KMS-11 (cell line): ENCODE measurements at regions not wholly inside any gene's neighbourhood (a gene's known extent, or its start where the extent isn't known, plus 50 kb on each side); places are given as distances from the start of the nearest gene placed in this dataset.

Source experiments
- H2AFZ ChIP-seq: fragments of 200-600 bp; sonication (generic); 2 replicates; pipeline ENCODE4 v1.6.1; 2016; ENCODE audit warnings: antibody characterized with exemption, mixed run types, low read depth
- H3K27ac ChIP-seq: fragments of 200-600 bp; sonication (generic); 2 replicates; pipeline ENCODE4 v1.6.1; 2016; ENCODE audit warnings: mild to moderate bottlenecking, mixed run types
- H3K27me3 ChIP-seq: fragments of 200-600 bp; sonication (generic); 2 replicates; pipeline ENCODE4 v1.6.1; 2017; ENCODE audit warnings: mild to moderate bottlenecking, low read depth, mixed run types, moderate library complexity; ENCODE audit not compliant: insufficient read depth
- H3K36me3 ChIP-seq: fragments of 200-600 bp; sonication (generic); 2 replicates; pipeline ENCODE4 v1.6.1; 2017; ENCODE audit warnings: mild to moderate bottlenecking, mixed run types; ENCODE audit not compliant: insufficient read depth
- H3K4me1 ChIP-seq: fragments of 200-600 bp; sonication (generic); 2 replicates; pipeline ENCODE4 v1.6.1; 2016; ENCODE audit warnings: mild to moderate bottlenecking, low read depth, mixed run types; ENCODE audit not compliant: poor library complexity, severe bottlenecking
- H3K4me2 ChIP-seq: fragments of 200-600 bp; sonication (generic); 2 replicates; pipeline ENCODE4 v1.7.0; 2016; ENCODE audit warnings: mild to moderate bottlenecking, mixed run types
- H3K4me3 ChIP-seq: fragments of 200-600 bp; sonication (generic); IDR thresholded peaks from 2 replicates; pipeline ENCODE4 v1.6.1; 2017; ENCODE audit warnings: low read depth, low read length, mixed read lengths; ENCODE audit not compliant: insufficient read depth
- H3K79me2 ChIP-seq: fragments of 200-600 bp; sonication (generic); 2 replicates; pipeline ENCODE4 v1.6.1; 2016; ENCODE audit warnings: low read depth, mixed run types; ENCODE audit not compliant: insufficient read depth
- H3K9ac ChIP-seq: fragments of 200-600 bp; sonication (generic); 2 replicates; pipeline ENCODE4 v1.6.1; 2016; ENCODE audit warnings: mild to moderate bottlenecking, mixed run types
- H4K20me1 ChIP-seq: fragments of 200-600 bp; sonication (generic); 2 replicates; pipeline ENCODE4 v1.6.1; 2016; ENCODE audit warnings: mild to moderate bottlenecking, mixed run types; ENCODE audit not compliant: insufficient read depth
- TF ChIP-seq, protein P1 (sequence below): fragments of 200-600 bp; sonication (generic); conservative IDR thresholded peaks from 2 replicates; pipeline ENCODE4 v1.6.1; 2017; ENCODE audit warnings: low read depth, mild to moderate bottlenecking, antibody characterized with exemption, low read length, moderate library complexity, mixed read lengths

DNA sequence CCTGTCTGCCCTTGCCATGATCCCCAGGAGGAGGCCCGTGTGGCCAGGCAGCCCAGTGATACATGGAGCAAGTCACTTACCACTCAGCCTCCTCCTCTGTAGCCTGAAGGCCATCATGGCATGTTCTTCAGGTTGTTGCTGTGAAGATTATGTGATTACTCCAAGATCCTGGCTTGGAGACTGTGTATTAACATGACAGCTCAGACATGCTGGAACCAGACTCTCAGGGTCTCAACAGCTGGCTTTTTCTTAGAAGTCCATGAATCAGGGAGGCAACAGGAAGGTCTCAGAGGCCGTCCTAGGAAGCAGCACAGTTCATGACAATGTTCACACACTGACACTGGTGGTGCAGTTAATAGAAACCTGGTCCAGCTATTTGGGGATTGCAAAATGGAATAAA is 158.6 kb upstream of the TWIST2 start:
- H3K4me1 ChIP-seq = no peaks in the 10 kb centered on the region
- TF ChIP-seq, protein P1, sequence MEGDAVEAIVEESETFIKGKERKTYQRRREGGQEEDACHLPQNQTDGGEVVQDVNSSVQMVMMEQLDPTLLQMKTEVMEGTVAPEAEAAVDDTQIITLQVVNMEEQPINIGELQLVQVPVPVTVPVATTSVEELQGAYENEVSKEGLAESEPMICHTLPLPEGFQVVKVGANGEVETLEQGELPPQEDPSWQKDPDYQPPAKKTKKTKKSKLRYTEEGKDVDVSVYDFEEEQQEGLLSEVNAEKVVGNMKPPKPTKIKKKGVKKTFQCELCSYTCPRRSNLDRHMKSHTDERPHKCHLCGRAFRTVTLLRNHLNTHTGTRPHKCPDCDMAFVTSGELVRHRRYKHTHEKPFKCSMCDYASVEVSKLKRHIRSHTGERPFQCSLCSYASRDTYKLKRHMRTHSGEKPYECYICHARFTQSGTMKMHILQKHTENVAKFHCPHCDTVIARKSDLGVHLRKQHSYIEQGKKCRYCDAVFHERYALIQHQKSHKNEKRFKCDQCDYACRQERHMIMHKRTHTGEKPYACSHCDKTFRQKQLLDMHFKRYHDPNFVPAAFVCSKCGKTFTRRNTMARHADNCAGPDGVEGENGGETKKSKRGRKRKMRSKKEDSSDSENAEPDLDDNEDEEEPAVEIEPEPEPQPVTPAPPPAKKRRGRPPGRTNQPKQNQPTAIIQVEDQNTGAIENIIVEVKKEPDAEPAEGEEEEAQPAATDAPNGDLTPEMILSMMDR = no peak
- no peak overlapping the region for H3K9ac ChIP-seq
- no peaks in the 10 kb centered on the region for H3K79me2 ChIP-seq
- H3K4me2 ChIP-seq = no peak overlapping the region
- H3K4me3 ChIP-seq = no peak overlapping the region
- no peak overlapping the region for H3K27ac ChIP-seq
- no peaks in the 10 kb centered on the region for H4K20me1 ChIP-seq
- peaks cover 4% of the 10 kb centered on the region; the same call in 1 of the 2 replicates for H3K27me3 ChIP-seq
- H3K36me3 ChIP-seq = no peaks in the 10 kb centered on the region
- H2AFZ ChIP-seq = no peak overlapping the region

DNA sequence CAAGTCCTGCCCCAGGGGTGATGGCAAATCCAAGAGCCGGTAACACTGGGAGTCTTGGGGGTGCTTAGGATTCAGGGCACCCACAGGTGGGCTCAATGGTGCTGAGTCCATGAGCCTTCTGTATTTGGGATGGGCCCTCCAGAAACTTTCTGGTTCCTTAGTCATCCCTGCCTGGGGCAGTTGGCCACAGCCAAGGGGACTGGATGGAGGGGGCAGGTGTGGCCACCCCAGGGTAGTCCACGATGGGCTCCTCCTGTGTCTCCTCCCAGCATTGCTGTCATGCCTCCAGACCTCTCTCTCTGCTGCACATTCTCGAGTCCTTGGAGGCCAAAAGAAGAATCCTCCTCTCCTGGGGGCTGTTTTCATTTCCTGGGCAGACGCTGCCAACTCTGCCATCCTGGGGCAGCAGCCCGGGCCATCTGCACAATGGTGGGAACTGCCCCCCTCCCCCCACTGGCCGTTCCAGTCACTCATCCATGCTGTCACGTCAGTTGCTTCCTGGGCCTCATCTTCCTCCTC is 158.0 kb upstream of the TWIST2 start:
- Histone ChIP-seq H3K79me2 (no peaks in the 10 kb centered on the region), H3K36me3 (no peaks in the 10 kb centered on the region), H2AFZ (no peak overlapping the region), H4K20me1 (no peaks in the 10 kb centered on the region), H3K9ac (no peak overlapping the region), H3K4me3 (no peak overlapping the region), H3K27ac (no peak overlapping the region), H3K4me2 (no peak overlapping the region), H3K4me1 (no peaks in the 10 kb centered on the region), H3K27me3 (peaks cover 5% of the 10 kb centered on the region; the same call in 1 of the 2 replicates)
- TF ChIP-seq, protein P1 = no peak

DNA sequence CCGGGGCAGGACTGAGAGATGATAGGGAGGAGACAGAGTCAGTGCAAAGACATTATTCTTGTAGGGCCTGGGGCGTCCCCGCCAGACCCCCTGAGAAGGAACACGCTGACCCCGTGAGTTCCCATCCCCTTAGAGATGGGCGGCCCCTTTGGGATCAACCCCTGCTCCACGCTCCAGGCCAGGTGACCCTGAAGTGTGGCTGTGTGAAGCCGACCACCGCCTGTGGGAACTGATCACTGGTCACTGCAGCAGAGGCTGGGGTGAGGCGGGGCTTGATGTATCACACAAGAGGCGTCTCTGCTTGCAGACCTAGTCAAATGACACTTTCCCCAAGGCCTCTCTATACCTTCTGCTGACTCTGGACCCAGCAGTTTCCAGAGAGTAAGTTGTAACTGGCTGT is 157.4 kb upstream of the TWIST2 start:
- no peak overlapping the region for H3K4me2 ChIP-seq
- no peak overlapping the region for H3K9ac ChIP-seq
- peaks cover 5% of the 10 kb centered on the region; the same call in 1 of the 2 replicates for H3K27me3 ChIP-seq
- TF ChIP-seq, protein P1 = no peak
- H4K20me1 ChIP-seq = no peaks in the 10 kb centered on the region
- H3K4me3 ChIP-seq = no peak overlapping the region
- H3K79me2 ChIP-seq = no peaks in the 10 kb centered on the region
- H3K36me3 ChIP-seq = no peaks in the 10 kb centered on the region
- no peak overlapping the region for H2AFZ ChIP-seq
- H3K27ac ChIP-seq = no peak overlapping the region
- H3K4me1 ChIP-seq = no peaks in the 10 kb centered on the region

DNA sequence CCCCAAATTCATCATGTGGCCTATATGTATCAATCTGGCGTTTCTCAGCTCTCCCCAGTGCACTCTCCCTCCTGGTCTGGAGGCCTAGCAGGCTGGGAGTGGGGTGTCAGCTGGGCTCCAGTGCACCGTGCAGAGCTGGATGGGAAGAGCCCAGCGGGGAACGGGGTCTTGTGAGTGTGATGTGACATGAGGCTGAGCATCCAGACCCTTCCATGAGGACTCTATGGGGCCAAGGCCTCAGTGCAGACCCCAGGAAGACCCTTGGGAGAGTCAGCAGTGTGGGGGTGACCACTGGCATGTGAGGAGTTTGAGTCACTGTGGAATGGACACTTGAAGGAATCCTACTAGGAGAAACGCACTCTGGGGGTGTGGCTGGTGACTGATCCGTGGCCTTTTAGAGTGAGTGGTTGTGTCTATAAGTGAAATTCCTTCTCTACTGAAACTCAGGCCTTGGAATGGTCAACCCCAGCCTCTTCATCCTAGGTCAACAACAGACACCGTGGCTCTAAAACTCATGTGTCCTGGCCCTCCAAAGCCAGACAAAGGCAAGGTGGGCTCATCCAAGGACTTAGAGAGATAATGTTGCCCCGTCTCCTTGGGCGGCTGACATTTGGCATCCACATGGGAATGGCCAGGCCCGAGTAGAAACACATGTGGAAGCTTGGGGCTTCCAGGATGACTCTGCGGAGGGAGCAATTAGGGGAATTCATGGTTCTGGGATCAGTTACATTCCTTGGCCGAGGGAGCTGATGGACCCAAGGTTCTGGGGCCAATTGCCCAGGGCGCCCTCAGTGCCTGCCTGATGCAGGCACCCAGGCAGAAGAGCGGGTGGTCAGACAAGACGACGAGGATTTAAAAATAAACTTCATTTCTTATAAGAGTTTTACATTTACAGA is 156.0 kb upstream of the TWIST2 start:
- Histone ChIP-seq H3K27ac (no peak overlapping the region), H3K27me3 (peaks cover 5% of the 10 kb centered on the region; the same call in 1 of the 2 replicates), H3K9ac (no peak overlapping the region), H3K4me2 (no peak overlapping the region), H3K36me3 (no peaks in the 10 kb centered on the region), H2AFZ (no peak overlapping the region), H3K4me1 (no peaks in the 10 kb centered on the region), H3K4me3 (no peak overlapping the region), H3K79me2 (no peaks in the 10 kb centered on the region), H4K20me1 (no peaks in the 10 kb centered on the region)
- TF ChIP-seq, protein P1 = no peak
